GM12873 (cell line): ENCODE measurements at regions not wholly inside any gene's neighbourhood (a gene's known extent, or its start where the extent isn't known, plus 50 kb on each side); places are given as distances from the start of the nearest gene placed in this dataset.

Experiments
- CTCF ChIP-seq: IDR thresholded peaks from 2 replicates; pipeline ENCODE4 v1.5.1; 2012; ENCODE audit warnings: low read depth, mild to moderate bottlenecking, moderate library complexity, low read length, control low read depth; ENCODE audit not compliant: insufficient read depth; ENCODE audit errors: missing control alignments

- no peak for TF ChIP-seq CTCF
Observed at GRCh38 chr13:38415233-38415632, 65.6 kb downstream of the UFM1 start.

DNA sequence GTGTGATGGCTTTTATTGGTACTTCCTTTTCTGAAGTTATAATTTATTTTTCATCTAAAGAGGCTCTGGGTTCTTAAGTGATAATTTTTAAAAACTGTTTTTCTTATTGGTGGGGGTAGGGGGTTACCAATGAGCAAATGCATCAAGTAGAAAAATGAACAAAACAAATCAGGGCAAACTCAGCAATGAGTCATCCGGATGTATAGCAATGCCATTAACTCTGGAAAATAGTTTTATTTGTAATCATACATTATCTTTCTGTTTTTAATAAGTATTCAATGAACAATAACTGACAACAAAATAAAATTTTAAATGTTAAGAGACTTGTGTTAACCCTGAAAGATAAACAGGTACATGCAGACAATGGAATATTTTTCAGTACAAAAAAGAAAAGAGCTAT is 67.6 kb downstream of the UFM1 start:
- TF ChIP-seq CTCF: no peak

GRCh38 chr13:38417727-38418126 is 68.1 kb downstream of the UFM1 start:
- TF ChIP-seq CTCF: peak; percentile 55

DNA sequence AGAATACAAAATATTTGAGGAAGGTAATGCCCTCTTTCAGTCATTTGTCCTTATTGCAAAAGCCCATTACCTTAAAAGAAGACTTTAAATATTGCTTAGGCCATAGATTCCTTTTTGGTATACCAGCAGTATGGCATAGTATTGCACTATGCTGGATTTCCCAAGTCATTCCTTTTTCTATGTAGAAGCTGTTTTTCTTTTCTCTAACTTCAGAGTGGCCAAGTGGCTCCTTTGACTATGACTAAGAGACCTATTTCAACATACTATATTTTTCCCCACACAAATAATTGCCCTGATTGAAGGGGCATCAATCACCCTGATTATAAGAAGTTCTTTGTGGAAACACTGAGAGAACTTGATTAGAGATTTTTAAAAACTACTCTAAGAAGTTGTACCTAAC is 68.6 kb downstream of the UFM1 start:
- no peak for TF ChIP-seq CTCF

- TF ChIP-seq CTCF: no peak
Observed at GRCh38 chr13:38419312-38419873, 69.7 kb downstream of the UFM1 start.

DNA sequence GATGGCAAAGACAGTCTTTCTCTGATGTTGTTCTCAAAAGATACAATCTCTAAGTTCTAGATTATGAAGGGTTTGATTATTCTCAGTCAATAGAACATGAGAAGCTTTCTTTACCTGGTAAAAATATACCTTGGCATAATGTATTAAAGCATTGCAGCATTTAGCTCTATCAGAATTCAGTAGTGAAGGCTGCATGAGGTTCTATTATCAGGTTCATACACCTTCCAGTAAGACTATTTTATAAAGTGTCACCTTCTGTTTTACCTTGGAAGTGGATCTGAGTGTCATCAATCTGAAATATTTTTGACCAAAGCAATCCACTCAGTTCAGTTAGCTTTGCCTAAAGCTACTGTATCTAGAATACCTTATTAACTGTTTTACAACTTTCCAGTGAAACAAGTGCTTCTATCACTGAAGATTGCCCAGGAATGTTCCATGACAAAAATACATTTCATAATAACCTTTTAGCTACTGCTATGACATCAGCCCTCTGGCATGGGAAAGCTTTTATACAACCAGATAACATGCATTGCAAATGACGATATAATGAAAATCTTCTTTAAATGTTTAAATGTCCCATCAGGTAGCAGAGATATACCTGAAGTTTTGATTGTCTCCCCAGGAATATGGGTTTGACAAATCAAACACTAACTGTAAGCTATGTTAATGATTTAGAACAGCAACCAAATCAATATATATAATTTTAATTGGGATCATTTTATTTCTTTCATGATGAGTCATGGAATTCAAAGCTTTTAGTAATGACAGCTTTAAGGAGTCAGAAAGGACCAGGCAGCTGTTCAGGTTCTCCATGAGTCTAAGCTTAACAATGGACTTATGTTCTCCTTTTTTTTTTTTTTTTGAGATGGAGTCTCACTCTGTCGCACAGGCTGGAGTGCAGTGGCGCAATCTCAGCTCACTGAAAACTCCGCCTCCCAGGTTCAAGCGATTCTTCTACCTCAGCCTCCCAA is 72.2 kb downstream of the UFM1 start:
- TF ChIP-seq CTCF: no peak

DNA sequence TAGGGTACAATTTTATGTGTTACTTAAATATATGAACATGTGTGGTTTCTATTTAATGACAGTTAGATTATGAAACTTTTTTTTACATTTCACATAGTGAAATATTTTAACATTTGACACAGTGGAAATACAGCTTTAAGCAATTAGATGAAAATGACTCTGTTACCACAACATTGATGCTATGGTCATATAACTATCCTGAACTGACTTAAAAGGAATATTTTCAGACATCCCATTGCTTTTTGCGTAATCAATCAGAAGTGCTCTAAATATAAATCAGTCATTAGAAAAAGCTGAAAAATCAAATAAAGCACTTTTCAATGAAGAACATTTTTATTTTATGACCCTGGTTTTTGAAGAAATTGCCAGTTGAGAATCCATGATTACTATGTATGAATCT is 80.3 kb downstream of the UFM1 start:
- no peak for TF ChIP-seq CTCF
